ENCODE measurements at regions not wholly inside any gene's neighbourhood (a gene's known extent, or its start where the extent isn't known, plus 50 kb on each side); places are given as distances from the start of the nearest gene placed in this dataset.

DNA sequence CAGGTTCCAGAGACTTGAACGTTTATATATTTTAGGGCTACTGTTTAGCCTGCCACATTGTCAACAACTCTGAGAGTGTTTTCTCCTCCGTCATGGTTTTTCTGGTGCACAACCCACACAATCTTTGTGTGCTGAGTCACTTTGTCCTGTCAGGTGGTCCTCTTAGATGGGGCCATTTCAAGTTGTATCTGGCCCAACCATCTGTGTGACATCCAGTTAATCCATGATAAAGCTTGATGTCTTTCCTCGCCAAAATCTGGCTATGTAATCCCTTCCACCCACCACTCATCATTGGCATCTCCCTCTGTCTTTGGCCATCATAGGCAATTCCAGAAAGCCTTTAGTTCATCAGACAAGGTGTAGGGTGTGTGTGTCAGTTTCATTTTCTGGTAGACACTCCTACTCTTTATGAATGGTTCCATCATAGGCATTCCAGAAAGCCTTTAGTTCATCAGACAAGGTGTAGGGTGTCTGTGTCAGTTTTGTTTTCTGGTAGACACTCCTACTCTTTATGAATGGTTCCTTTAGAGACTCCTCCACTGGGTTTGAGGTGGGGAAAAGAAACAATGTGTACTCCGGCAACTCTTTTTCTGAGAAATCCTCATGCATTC, 282.0 kb upstream of the ACTBL2 start:
- TF ChIP-seq, protein P1, sequence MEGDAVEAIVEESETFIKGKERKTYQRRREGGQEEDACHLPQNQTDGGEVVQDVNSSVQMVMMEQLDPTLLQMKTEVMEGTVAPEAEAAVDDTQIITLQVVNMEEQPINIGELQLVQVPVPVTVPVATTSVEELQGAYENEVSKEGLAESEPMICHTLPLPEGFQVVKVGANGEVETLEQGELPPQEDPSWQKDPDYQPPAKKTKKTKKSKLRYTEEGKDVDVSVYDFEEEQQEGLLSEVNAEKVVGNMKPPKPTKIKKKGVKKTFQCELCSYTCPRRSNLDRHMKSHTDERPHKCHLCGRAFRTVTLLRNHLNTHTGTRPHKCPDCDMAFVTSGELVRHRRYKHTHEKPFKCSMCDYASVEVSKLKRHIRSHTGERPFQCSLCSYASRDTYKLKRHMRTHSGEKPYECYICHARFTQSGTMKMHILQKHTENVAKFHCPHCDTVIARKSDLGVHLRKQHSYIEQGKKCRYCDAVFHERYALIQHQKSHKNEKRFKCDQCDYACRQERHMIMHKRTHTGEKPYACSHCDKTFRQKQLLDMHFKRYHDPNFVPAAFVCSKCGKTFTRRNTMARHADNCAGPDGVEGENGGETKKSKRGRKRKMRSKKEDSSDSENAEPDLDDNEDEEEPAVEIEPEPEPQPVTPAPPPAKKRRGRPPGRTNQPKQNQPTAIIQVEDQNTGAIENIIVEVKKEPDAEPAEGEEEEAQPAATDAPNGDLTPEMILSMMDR (conservative IDR thresholded peaks at IDR 0.05), result no peak
- no peak for TF ChIP-seq ZFX (IDR thresholded peaks at IDR 0.05)
